HCT116 (cell line): ENCODE measurements at regions not wholly inside any gene's neighbourhood (a gene's known extent, or its start where the extent isn't known, plus 50 kb on each side); places are given as distances from the start of the nearest gene placed in this dataset.

Source experiments
- ATAC-seq: fragments of 200-7000 bp; cut with Tn5 transposase; 2 replicates; pipeline ENCODE4 v1.9.1; 2020; ENCODE audit warnings: mild to moderate bottlenecking, moderate library complexity
- BruUV-seq: library from RNA; stranded (reverse); fragments of 400-500 nt; replicated peaks from 2 replicates; lab custom pipeline; 2021; lab: Mats Ljungman, UMichigan
- CTCF ChIA-PET: fragments of 300-600 bp; sonication (Branson Sonifier 250); formaldehyde crosslinking; loops from one replicate; lab custom pipeline; 2021; ENCODE audit warnings: antibody characterized with exemption; lab: Charles Lee
- POLR2A ChIA-PET: fragments of 300-600, 350-600 bp; sonication (Branson Sonifier 250); formaldehyde crosslinking; loops from one replicate; lab custom pipeline; 2021; ENCODE audit warnings: antibody characterized with exemption; lab: Charles Lee
- RAD21 ChIA-PET, 2 experiments: fragments of 300-600 bp; sonication (Branson Sonifier 250); formaldehyde crosslinking; loops; one replicate each; lab custom pipeline; 2023; ENCODE audit warnings: low total read pairs in 2 of 2; ENCODE audit not compliant: uncharacterized antibody in 2 of 2, unreplicated experiment in 2 of 2, low non-redundant PET in 1 of 2; lab: Charles Lee
- DNase-seq: peaks from one replicate; pipeline ENCODE4 v3.0.0-alpha.2; 2010; ENCODE audit warnings: low read depth, low spot score
- H2AFZ ChIP-seq: fragments of 200-600 bp; shearing (Covaris generic), sonication (generic); 2 replicates; pipeline ENCODE4 v1.6.1; 2017; ENCODE audit warnings: low read depth, mixed run types, mixed read lengths, antibody characterized with exemption, low read length; ENCODE audit not compliant: poor library complexity, severe bottlenecking
- H3K27ac ChIP-seq: 2 replicates; pipeline ENCODE4 v1.5.1; 2012; ENCODE audit warnings: low read depth, low read length
- H3K27me3 ChIP-seq: fragments of 200-600 bp; sonication (generic); 2 replicates; pipeline ENCODE4 v1.6.1; 2016; ENCODE audit warnings: mixed run types, low read length, mixed read lengths; ENCODE audit not compliant: insufficient read depth
- H3K36me3 ChIP-seq, 2 experiments: fragments of 200-500 bp in 1 of 2; fragments of 200-600 bp in 1 of 2; sonication (Bioruptor generic) in 1 of 2; sonication (generic) in 1 of 2; 2 replicates each; pipeline versions ENCODE4 v1.5.1 to v1.6.1; 2014 to 2016; ENCODE audit warnings: low read length in 2 of 2, inconsistent platforms in 1 of 2, mixed read lengths in 1 of 2, mixed run types in 1 of 2; ENCODE audit not compliant: insufficient read depth in 2 of 2, control insufficient read depth in 1 of 2
- H3K4me1 ChIP-seq, 2 experiments: fragments of 200-600 bp in 1 of 2; sonication (generic) in 1 of 2; 2 replicates each; pipeline versions ENCODE4 v1.5.1 to v1.6.1; 2012 to 2017; ENCODE audit warnings: low read length in 2 of 2, inconsistent platforms in 1 of 2, mild to moderate bottlenecking in 1 of 2, mixed read lengths in 1 of 2, mixed run types in 1 of 2, moderate library complexity in 1 of 2; ENCODE audit not compliant: insufficient read depth in 2 of 2, control insufficient read depth in 1 of 2
- H3K4me2 ChIP-seq: fragments of 200-600 bp; sonication (generic); 2 replicates; pipeline ENCODE4 v1.6.1; 2017; ENCODE audit warnings: mixed run types, low read length, mixed read lengths
- H3K4me3 ChIP-seq, 2 experiments: fragments of 200-600 bp in 1 of 2; sonication (generic) in 1 of 2; replicated peaks in 1 of 2; 2 replicates each; pipeline ENCODE4 v1.5.1; 2011 to 2016; ENCODE audit warnings: low read length in 2 of 2, control low read depth in 1 of 2, low read depth in 1 of 2, mild to moderate bottlenecking in 1 of 2, mixed read lengths in 1 of 2, mixed run types in 1 of 2
- H3K79me2 ChIP-seq: fragments of 200-600 bp; sonication (generic); 2 replicates; pipeline ENCODE4 v1.6.1; 2017; ENCODE audit warnings: mild to moderate bottlenecking, mixed run types, low read length, moderate library complexity, mixed read lengths; ENCODE audit not compliant: insufficient read depth
- H3K9ac ChIP-seq: fragments of 200-600 bp; sonication (generic); 2 replicates; pipeline ENCODE4 v1.6.1; 2016; ENCODE audit warnings: low read length, mixed read lengths
- H3K9me2 ChIP-seq: fragments of 200-600 bp; sonication (generic), shearing (Covaris generic); 2 replicates; pipeline ENCODE4 v1.6.1; 2017; ENCODE audit warnings: mixed run types, mild to moderate bottlenecking, moderate library complexity; ENCODE audit not compliant: insufficient read depth
- H3K9me3 ChIP-seq, 2 experiments: fragments of 200-500 bp in 1 of 2; fragments of 200-600 bp in 1 of 2; sonication (Bioruptor generic) in 1 of 2; sonication (generic) in 1 of 2; 2 replicates each; pipeline ENCODE4 v1.6.1; 2014 to 2017; ENCODE audit warnings: low read length in 2 of 2, mixed read lengths in 2 of 2, inconsistent platforms in 1 of 2, low read depth in 1 of 2, mild to moderate bottlenecking in 1 of 2, mixed run types in 1 of 2, moderate library complexity in 1 of 2; ENCODE audit not compliant: control insufficient read depth in 1 of 2, insufficient read depth in 1 of 2
- H4K20me1 ChIP-seq: fragments of 200-600 bp; sonication (generic), shearing (Covaris generic); 2 replicates; pipeline ENCODE4 v1.6.1; 2017; ENCODE audit warnings: mixed run types, mild to moderate bottlenecking, moderate library complexity; ENCODE audit not compliant: insufficient read depth
- CEBPB ChIP-seq: IDR thresholded peaks from 2 replicates; pipeline ENCODE4 v1.6.1; 2012; ENCODE audit warnings: low read depth
- EZH2phosphoT487 ChIP-seq: fragments of 200-600 bp; IDR thresholded peaks from 2 replicates; pipeline ENCODE4 v1.6.1; 2018; ENCODE audit warnings: antibody characterized with exemption, borderline replicate concordance
- JUND ChIP-seq: IDR thresholded peaks from 2 replicates; pipeline ENCODE4 v1.6.1; 2012
- SP1 ChIP-seq: IDR thresholded peaks from 2 replicates; pipeline ENCODE4 v1.6.1; 2012; ENCODE audit warnings: low read depth
- TCF7L2 ChIP-seq: IDR thresholded peaks from 2 replicates; pipeline ENCODE4 v1.7.0; 2011; ENCODE audit warnings: borderline replicate concordance, inconsistent platforms; ENCODE audit not compliant: insufficient read depth, insufficient read length; ENCODE audit errors: extremely low read depth
- YY1 ChIP-seq: IDR thresholded peaks from 2 replicates; pipeline ENCODE4 v1.6.1; 2011; ENCODE audit warnings: low read length, low read depth, moderate library complexity, mild to moderate bottlenecking; ENCODE audit not compliant: insufficient replicate concordance; ENCODE audit errors: extremely low read depth
- ZFX ChIP-seq: fragments of 450-650 bp; IDR thresholded peaks from 2 replicates; pipeline ENCODE4 v1.6.1; 2017
- intact Hi-C: fragments of 100-400 bp; cut with micrococcal nuclease; formaldehyde crosslinking; loops from 2 replicates; pipeline ENCODE4 v1.10.0; 2022
- TF ChIP-seq, protein P1 (sequence below): IDR thresholded peaks from 2 replicates; pipeline ENCODE4 v1.6.1; 2011; ENCODE audit warnings: mild to moderate bottlenecking, low read length, moderate library complexity; ENCODE audit not compliant: insufficient replicate concordance; ENCODE audit errors: extremely low read depth
- TF ChIP-seq, protein P2 (sequence below): IDR thresholded peaks from 2 replicates; pipeline ENCODE4 v1.6.1; 2012; ENCODE audit warnings: low read depth
- TF ChIP-seq, protein P3 (sequence below): IDR thresholded peaks from 2 replicates; pipeline ENCODE4 v1.6.1; 2012

DNA sequence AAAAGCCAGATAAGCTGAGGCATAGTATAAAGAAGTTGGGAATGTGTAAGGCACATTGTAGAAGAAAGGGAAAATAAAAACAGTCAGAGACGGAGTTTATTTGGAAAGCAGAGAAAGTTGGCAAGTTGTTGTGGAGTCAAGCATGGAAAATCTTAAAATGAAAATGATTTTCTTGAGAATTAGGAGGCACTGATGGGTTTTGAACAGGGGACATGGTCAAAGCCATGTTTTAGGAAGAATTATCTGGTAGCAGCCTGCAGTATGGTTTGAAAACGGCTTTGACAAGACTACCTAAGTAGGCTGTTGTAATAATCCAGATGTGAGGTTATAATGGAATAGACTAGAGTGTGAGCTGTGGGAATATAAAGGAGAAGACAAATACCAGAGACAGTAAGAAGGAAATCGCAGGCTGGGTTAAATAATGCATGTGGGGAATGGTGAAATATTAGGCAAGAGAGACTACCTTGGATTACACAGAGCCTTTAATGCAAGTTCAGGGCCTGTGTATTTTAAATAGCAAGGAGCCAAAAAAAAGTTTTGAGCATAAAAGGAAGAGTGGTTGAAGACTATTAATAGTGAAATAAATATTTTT, 130.4 kb upstream of the MEOX2 start:
- intact Hi-C loops: no loop called here
- H3K9me2 ChIP-seq: no peaks in the 10 kb centered on the region
- H2AFZ ChIP-seq: no peak overlapping the region
- ATAC-seq (no peak), DNase-seq (no peak)
- H3K4me3 ChIP-seq: no peak overlapping the region
- no peaks in the 10 kb centered on the region for H3K27me3 ChIP-seq
- H3K4me1 ChIP-seq: no peaks in the 10 kb centered on the region
- no peaks in the 10 kb centered on the region for H3K79me2 ChIP-seq
- no peaks in the 10 kb centered on the region for H4K20me1 ChIP-seq
- BruUV-seq: no TSS peak
- TF ChIP-seq YY1 (no peak), CEBPB (no peak), SP1 (no peak), ZFX (no peak), TCF7L2 (no peak), EZH2phosphoT487 (no peak), JUND (no peak)
- TF ChIP-seq, protein P1, sequence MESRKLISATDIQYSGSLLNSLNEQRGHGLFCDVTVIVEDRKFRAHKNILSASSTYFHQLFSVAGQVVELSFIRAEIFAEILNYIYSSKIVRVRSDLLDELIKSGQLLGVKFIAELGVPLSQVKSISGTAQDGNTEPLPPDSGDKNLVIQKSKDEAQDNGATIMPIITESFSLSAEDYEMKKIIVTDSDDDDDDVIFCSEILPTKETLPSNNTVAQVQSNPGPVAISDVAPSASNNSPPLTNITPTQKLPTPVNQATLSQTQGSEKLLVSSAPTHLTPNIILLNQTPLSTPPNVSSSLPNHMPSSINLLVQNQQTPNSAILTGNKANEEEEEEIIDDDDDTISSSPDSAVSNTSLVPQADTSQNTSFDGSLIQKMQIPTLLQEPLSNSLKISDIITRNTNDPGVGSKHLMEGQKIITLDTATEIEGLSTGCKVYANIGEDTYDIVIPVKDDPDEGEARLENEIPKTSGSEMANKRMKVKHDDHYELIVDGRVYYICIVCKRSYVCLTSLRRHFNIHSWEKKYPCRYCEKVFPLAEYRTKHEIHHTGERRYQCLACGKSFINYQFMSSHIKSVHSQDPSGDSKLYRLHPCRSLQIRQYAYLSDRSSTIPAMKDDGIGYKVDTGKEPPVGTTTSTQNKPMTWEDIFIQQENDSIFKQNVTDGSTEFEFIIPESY: no peak
- TF ChIP-seq, protein P2, sequence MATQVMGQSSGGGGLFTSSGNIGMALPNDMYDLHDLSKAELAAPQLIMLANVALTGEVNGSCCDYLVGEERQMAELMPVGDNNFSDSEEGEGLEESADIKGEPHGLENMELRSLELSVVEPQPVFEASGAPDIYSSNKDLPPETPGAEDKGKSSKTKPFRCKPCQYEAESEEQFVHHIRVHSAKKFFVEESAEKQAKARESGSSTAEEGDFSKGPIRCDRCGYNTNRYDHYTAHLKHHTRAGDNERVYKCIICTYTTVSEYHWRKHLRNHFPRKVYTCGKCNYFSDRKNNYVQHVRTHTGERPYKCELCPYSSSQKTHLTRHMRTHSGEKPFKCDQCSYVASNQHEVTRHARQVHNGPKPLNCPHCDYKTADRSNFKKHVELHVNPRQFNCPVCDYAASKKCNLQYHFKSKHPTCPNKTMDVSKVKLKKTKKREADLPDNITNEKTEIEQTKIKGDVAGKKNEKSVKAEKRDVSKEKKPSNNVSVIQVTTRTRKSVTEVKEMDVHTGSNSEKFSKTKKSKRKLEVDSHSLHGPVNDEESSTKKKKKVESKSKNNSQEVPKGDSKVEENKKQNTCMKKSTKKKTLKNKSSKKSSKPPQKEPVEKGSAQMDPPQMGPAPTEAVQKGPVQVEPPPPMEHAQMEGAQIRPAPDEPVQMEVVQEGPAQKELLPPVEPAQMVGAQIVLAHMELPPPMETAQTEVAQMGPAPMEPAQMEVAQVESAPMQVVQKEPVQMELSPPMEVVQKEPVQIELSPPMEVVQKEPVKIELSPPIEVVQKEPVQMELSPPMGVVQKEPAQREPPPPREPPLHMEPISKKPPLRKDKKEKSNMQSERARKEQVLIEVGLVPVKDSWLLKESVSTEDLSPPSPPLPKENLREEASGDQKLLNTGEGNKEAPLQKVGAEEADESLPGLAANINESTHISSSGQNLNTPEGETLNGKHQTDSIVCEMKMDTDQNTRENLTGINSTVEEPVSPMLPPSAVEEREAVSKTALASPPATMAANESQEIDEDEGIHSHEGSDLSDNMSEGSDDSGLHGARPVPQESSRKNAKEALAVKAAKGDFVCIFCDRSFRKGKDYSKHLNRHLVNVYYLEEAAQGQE: no peak
- TF ChIP-seq, protein P3, sequence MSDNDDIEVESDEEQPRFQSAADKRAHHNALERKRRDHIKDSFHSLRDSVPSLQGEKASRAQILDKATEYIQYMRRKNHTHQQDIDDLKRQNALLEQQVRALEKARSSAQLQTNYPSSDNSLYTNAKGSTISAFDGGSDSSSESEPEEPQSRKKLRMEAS: no peak
- H3K36me3 ChIP-seq: no peaks in the 10 kb centered on the region
- CTCF ChIA-PET: no interaction called here
- RAD21 ChIA-PET: no interaction called here
- no peak overlapping the region for H3K4me2 ChIP-seq
- POLR2A ChIA-PET: no interaction called here
- H3K9me3 ChIP-seq: no peaks in the 10 kb centered on the region
- no peak overlapping the region for H3K27ac ChIP-seq
- H3K9ac ChIP-seq: no peak overlapping the region
